HG03354 (cell line): ENCODE measurements at regions not wholly inside any gene's neighbourhood (a gene's known extent, or its start where the extent isn't known, plus 50 kb on each side); places are given as distances from the start of the nearest gene placed in this dataset.

ENCODE experiments used
- ATAC-seq: cut with Tn5 transposase; IDR thresholded peaks from one replicate; pipeline ENCODE4 v1.9.1; 2021; ENCODE audit warnings: mild to moderate bottlenecking; ENCODE audit not compliant: unreplicated experiment, poor library complexity, severe bottlenecking

DNA sequence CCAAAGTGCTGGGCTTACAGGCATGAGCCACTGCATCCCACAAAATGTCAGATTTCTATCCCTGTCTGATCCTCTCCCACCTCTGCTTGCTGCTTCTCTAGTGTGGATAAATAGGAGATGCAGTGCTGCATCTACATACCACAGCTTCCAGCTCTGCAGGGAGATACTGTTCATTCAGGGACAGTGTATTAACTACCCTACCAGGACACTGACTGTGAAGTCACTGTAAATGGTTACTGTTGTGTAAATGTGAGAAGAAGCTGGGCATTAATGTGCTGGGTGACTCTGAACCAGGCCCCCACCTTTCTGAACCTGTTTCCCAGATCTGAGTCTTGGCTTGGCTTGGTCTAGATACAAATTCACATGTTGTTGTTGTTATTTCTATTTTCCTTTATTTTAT, 488.6 kb upstream of the SULF2 start:
- no peak for ATAC-seq

DNA sequence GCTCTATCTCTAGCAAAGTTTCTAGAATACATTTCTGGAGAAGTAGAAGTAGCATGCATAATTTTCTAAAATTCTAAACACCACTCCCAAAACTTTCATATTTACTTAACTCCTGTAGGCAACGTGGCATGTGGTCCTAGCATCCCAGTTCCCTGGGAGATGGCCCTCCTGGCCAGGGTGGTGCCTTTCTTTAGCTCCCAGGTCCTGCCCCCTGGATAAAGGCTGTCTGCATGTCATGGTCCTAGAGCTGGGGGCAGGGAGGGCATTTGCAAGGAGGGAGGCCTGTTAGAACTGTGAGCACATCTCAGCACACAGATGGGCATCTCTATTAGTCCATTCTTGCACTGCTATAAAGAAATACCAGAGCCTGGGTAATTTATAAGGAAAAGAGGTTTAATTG, 485.6 kb upstream of the SULF2 start:
- ATAC-seq = no peak

DNA sequence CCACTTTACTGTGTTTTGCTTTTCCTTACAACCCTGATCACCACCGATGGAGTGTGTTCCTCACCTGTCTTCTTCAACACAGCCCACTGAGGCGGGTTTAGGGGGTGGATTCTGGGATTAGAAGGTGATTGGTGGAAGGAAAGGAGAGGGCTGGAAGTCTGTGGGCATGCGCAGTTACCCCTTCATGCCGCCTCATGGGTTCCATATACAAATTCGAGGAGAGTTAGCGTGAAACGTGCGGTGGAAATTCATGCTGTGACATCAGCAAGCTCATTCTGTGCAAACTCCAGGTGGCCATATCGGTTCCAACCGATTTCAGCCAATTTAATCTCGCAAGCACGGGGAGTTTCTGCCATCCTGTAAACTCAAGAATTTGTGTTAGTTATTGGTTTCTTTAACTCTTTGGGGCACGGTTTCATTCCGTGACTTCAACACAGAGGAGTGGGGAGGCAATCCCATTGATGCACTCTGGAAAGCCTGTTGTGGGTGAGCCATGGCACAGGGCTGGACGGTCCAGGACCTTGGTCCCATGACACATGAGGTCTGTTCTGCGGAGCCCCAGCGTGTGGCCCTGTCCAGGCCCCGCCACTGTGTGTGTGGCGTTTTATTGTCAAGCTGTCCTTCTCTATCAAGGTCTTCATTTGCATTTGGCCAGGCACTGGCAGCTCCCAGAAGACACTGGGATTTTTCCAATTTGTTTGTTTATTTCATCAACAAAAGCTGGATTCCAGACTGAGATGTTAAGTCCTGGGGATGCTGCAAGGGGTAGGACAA, 482.8 kb upstream of the SULF2 start:
- no peak for ATAC-seq

DNA sequence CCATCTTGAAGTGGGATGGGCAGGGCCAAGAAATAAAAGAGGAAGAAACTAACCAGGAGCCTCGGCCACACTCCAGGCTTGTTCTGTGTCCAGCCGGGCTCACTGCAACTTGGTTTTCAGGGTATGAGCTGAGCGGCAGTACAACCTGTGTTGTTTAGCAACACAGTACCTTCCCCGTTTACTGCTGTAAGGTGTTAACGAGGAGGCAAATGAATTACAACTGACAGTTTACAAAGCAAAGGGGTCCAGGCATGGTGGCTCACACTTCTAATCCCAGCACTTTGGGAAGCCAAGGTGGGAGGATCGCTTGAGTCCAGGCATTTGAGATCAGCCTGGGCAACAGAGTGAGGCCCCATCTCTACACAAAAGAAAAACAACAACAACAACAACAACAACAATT, 481.3 kb upstream of the SULF2 start:
- no peak for ATAC-seq

DNA sequence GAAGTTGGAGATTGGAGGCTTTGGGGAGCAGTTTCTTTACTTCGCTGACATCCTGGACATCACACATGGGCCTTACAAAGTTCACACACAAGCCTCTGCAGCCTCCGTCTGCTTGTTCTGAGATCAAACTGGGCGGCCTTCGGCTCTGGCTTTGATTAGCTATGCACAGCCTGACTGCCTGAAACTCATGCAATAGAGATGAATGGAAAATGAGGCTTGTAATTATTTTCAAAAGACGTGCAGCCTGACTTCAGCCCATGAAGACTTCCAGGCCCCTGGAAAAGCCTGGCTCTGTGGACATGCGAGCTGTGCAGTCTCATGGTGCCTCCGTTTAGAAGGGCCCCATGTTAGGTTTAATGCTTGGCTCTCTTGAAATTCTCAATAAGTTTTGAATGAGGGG, 480.5 kb upstream of the SULF2 start:
- no peak for ATAC-seq

DNA sequence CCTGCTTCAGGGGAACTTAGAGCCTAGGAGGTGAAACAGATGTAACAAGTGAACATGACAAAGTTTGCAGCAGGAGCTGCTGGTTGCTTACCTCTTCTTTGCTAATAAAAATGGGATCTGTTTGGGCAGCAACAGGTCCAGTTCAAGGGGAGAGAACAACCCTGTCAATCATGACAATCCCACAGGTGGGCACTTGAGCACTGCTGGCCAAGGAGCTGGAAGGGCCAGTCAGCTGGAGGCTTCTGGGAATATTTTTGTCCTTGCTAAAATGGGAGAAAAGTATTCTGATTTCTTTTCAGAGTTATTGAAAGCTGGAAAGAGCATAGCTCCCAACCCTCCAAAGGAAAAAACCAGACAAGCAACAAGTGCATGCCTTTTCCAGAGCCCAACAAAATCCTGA, 477.7 kb upstream of the SULF2 start:
- ATAC-seq = no peak

DNA sequence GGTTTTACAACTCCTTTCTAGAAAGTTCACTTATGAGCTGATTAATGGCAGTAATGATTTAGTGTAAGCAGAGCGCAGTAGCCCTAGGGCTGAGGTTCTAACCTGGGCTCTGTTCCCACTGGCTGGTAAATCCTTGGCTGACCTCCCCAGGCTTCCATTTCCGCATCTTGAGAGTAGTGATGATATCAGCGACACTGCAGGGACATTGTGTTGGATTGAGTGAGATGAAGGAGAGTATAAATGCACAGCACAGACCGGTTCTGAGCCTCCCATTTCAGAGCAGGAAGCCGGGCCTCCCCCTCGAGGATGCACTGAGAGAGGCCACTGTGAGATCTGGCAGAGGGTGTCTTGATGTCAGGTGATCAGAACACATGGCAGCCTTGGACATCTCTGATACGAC, 477.2 kb upstream of the SULF2 start:
- no peak for ATAC-seq

DNA sequence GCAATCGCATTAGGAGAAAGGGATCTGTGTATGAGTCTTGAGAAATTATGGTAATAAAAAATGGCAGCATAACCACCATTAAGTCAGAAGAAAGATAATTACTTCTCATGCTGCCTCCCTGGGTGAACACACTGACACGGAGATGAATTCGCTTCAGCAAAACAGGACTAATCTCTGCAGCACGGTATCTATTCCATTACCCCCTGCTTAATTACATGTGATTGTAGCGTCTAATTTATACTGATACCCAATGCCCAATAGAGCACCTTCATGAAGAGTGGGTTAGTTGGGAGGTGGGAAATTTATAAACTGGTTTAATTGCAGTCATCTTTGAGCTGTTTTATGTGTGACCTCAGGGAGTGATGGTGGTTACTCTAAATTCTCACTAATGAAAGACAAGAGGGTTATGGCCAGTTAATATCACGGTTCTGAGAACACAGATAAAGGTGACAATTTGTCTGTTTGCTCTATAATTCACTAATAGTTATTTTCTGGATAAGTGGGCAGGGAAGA, 476.2 kb upstream of the SULF2 start:
- no peak for ATAC-seq

DNA sequence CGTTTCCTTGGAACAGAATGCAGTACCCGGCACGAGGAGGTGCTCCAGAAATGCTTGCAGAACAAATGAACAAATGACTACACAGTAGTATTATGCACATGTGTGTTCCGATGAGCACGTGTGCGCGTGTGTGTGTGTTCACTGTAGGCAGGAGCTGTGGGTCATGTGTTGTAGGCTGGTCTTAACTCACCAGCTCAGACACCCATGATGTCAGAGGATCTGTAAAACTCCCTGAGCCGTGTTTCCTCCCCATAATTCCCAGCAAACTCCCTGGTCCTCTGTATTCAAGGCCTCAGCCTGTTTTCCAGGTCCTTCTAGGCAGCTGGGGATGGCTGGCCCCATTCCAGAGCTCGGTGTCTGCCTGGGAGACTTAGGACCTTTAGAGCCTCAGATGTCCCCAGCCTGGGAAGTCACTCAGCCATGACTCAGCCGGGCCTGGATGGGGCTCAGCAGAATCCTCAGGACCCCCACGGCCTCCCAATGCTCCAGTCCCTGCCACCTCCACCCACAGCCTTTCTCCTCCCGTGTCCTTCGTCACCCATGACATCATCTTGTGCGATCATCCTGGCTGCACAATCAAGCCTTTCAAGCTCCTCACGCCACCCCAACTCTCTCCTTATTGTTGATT, 475.0 kb upstream of the SULF2 start:
- no peak for ATAC-seq

DNA sequence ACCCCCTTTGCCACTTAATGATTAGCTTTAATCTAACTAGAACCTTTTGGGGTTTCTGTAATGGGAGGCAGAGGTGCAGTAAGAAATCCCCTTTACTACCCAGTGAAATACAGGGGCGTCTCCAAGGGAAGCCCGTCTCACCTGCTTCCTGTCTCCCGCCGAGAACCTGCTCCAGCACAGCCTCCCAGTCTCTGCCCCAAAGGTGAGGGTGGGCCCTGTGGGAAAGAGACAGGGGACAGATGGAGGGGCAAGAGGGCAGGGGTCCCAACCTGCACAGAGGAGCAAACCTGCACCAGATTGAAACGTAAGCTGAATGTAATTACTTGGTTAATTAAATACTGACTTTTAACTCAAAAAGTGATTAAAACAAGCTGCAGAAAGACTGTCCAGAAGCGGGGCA, 474.2 kb upstream of the SULF2 start:
- no peak for ATAC-seq

DNA sequence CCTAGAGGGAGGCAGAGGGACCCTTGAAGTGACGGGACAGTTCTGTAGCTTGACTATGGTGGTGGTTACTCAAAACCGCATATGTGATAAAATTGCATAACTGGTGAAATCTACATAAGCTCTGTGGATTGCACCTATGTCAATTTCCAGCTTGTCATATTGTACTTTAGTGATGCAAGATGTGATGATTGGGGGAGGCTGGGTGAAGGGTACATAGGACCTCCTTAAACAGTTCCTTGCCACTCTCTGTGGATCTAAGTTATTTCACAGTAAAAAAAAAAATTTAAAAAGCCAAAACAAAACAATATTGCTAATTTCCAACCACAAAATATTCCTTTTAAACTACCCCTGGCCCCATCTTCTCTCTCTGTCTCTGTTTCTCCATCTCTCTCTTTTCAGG, 472.6 kb upstream of the SULF2 start:
- no peak for ATAC-seq

DNA sequence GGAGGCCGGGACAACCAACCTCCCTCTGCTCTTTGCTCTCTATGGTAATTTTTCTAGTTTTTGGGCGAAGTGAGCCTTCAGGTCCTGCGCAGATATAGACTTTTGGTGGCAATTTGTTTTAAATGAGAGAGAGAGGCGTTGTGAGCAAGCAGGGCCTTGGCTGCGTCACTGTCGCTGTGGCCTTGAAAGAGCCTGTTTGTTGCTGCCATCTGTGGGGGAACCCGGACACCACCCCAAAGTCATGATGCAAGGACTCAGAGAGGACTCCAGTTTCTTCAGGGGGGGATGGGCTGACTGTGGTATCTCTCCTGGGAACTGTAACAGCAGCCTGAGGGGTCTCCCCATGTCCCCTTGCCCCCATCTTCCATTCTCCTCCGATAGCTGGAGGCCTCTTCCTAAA, 462.7 kb upstream of the SULF2 start:
- ATAC-seq = no peak

DNA sequence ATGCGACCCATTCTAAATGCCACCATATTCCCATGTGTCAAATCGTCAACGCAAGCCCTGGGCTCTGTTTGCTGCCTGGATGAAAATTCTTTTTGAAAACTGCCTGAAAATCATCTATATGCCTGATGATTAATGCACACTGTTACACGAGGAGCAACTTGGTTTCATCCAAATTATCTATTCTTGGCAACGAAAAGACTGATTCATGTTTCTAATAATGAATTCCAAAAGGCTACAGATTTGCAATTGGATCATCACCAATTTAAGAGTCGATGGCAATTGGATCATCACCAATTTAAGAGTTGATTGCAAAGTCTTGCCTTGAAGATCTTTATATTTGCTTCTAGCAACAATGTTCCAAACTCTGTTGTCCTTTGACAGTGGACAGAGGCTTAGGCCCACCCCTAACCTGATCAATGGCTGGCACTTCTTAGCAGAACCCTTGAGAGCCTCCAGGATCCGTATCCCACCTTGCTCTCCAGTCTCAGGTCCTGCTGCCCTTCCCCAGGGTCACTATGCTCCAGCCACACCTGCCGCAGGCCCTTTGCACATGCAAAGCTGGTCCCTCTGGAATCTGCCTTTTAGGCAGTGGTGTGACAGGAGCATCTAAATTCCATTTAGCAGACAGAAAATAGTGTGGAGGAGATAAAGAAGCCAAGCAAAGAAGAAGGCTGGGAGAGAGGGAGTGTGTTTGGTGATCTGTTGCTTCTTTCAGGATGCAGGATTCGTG, 460.9 kb upstream of the SULF2 start:
- no peak for ATAC-seq

DNA sequence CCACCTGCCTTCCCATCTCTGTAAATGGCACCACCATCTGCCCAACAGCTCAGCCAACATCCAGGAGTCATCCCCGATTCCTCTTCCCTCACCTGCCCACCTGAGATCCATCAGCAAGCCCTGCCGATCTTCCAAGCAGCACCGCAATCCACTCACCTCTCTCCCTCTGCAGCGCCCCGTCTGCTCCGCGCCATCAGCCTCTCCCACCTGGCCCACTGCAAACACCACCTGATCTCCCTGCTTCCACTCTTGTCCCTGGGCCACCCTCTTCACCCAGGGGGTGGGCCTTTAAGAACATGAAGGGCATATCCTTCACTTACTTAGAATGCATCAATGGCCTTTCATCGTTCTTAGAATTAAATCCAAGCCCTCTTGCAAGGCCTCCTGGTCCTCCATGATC, 457.3 kb upstream of the SULF2 start:
- no peak for ATAC-seq

DNA sequence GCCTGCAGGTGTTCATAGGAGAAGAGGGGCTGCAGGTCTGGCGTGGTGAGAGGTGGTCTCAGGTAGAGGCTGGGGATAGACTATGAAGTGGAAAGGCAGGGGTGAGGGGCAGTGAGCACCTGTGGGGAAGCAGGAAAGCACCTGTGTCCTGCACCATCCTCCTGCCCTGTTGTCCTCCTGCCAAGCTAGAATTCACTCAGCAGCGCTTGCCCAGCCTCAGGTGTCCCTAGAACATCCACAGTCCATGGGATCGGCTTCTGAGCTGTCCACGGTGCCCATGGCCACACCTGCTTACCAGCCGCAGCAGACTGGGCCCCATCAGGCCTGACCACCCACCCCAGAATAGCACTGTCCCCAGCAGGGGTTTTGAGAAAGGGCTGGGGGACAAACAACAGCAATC, 456.2 kb upstream of the SULF2 start:
- no peak for ATAC-seq

DNA sequence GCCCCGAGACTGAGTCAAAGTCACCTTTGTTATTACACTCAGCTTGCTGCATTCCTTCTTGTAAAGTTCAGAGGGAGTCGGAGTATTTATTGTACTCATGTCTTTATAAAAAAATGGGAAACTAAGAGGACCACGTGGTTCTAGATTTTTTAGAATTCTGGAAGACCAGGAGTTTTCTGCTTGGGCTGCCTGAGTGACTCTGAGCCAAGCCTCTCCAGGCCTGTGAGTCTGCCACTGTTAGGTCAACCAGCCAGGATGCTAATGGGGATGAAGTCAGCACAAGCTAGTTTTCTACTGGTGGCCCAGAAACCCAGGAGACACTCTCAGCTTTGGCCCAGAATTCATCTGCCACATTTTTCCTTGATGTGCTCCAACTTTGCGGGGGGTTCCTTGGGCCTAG, 453.5 kb upstream of the SULF2 start:
- ATAC-seq = no peak

DNA sequence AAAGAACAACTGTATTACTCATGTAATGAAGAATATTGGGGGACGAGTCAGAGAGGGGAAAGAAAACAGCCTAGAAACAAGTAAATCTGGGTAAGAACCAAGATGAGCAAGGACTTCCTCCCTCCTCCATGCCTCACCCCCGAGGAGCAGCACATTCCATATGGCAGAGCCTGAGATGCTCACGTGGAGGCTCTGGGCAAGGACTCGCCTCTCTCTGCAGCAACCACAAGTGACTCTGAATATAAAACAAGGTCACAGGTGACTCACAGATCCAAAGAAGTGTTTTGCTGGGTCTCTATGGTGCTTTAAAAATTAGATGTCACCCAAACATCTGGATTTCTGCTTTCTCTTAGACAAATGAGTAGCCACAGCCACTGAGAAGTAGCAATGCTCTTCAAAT, 453.0 kb upstream of the SULF2 start:
- ATAC-seq = no peak

DNA sequence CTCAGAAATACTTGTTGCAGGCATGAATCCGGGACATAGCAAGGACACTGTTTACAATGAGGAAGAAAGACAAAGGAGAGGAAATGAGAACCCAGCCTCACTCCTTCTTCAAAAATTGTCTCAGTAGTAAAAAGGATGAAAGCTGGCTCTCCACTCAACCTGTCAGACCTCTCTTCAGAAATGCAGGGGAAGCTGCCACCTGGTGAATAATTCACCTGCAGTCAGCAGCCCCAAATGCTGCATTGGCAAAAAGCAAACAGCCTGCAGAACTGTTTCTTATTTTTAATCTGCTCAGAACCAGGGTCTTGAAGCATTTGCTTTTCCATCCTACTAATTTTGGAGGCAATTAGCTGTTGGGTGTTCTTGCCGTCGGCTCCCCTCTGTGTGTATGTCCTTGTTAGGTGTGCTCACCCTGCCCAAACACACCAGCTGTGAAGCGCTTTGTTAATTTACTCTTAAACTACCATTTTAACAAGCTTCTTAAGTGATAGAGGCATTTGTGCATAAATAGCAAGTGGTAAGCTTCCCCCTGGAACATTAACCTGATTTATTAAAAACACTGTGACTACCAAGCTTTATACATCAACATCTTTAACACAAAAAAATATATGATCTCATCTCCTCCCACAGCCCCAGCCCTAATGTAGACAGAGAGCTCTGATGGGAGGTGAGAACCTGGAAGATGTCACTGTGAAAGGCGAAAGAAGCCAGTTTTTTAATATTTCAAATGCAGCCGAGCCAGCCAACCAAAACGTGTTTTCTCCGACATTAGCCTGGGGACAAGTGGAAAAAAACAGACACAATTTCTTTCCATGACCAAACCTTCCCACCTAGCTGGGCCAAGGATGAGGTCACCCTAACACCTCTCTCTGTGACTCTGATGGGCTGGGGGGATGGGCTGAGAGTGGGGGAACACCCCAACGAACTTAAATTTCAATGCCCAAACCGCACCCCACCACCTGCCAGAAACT, 451.0 kb upstream of the SULF2 start:
- no peak for ATAC-seq

DNA sequence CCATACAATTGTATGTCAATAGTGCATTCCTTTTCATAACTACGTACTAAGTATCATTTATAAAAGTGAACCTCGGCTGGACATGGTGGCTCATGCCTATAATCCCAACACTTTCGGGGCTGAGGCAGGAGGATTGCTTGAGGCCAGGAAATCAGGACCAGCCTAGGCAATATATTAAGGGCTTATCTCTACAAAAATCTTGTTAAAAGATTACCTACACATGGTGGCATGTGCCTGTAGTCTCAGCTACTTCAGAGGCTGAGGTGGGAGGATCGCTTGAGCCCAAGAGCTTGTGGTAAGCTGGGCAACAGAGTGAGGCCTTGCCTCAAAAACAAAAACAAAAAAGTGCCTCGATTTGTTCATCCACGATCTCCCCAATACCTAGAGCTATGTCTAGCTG, 449.7 kb upstream of the SULF2 start:
- ATAC-seq = no peak
